GM12878 (cell line): ENCODE measurements at regions not wholly inside any gene's neighbourhood (a gene's known extent, or its start where the extent isn't known, plus 50 kb on each side); places are given as distances from the start of the nearest gene placed in this dataset.

ENCODE experiments used
- ATAC-seq: fragments of 200-7000 bp; cut with Tn5 transposase; 3 replicates; pipeline ENCODE4 v1.9.1; 2020; ENCODE audit warnings: mild to moderate bottlenecking, moderate library complexity
- BruUV-seq: library from RNA; stranded (reverse); fragments of 400-500 nt; replicated peaks from 2 replicates; lab custom pipeline; 2021; lab: Mats Ljungman, UMichigan
- CTCF ChIA-PET: fragments of 300-600 bp; sonication (Branson Sonifier 250); formaldehyde crosslinking; extraction: SDS; loops from one replicate; lab custom pipeline; 2021; ENCODE audit warnings: inconsistent platforms; lab: Yijun Ruan, JAX
- POLR2A ChIA-PET: fragments of 350-600 bp; formaldehyde crosslinking; extraction: SDS; loops from one replicate; lab custom pipeline; 2021; ENCODE audit warnings: inconsistent platforms; lab: Charles Lee
- RAD21 ChIA-PET: fragments of 300-600 bp; sonication (Branson Sonifier 250); formaldehyde crosslinking; loops from one replicate; lab custom pipeline; 2023; ENCODE audit warnings: antibody characterized with exemption; ENCODE audit not compliant: unreplicated experiment; lab: Charles Lee
- SMC1A ChIA-PET: fragments of 300-600 bp; sonication (Branson Sonifier 250); formaldehyde crosslinking; loops from one replicate; lab custom pipeline; 2023; ENCODE audit not compliant: unreplicated experiment, uncharacterized antibody; lab: Charles Lee
- DNase-seq: peaks from one replicate; pipeline ENCODE4 v3.0.0-alpha.2; 2011; ENCODE audit warnings: low read depth, low spot score
- FAIRE-seq: peaks from 3 replicates; lab custom pipeline; 2011; peaks lifted over from hg19 to GRCh38; lab: Jason Lieb, UNC
- H2AFZ ChIP-seq: 2 replicates; pipeline ENCODE4 v1.6.0; 2011; ENCODE audit warnings: low read depth, low read length, control low read depth; ENCODE audit not compliant: control insufficient read depth
- H3K27ac ChIP-seq: 2 replicates; pipeline ENCODE4 v1.5.1; 2011; ENCODE audit warnings: control low read depth; ENCODE audit not compliant: control insufficient read depth, insufficient read depth
- H3K27me3 ChIP-seq, 2 experiments: replicated peaks in 1 of 2; 2 replicates each; pipeline versions ENCODE4 v1.6.0 to v1.6.1; 2011; ENCODE audit warnings: low read length in 1 of 2; ENCODE audit not compliant: control insufficient read depth in 2 of 2, insufficient read depth in 2 of 2
- H3K36me3 ChIP-seq, 2 experiments: 2 replicates each; pipeline ENCODE4 v1.5.1; 2011; ENCODE audit warnings: low read length in 1 of 2; ENCODE audit not compliant: control insufficient read depth in 2 of 2, insufficient read depth in 2 of 2
- H3K4me1 ChIP-seq: 2 replicates; pipeline ENCODE4 v1.6.1; 2011; ENCODE audit warnings: mild to moderate bottlenecking, low read length, moderate library complexity, mixed read lengths; ENCODE audit not compliant: control insufficient read depth, insufficient read depth
- H3K4me2 ChIP-seq: 2 replicates; pipeline ENCODE4 v1.6.0; 2011; ENCODE audit warnings: control low read depth; ENCODE audit not compliant: control insufficient read depth, insufficient read depth
- H3K4me3 ChIP-seq: fragments of 200-600 bp; sonication (generic); 2 replicates; pipeline ENCODE4 v1.5.1; 2016
- H3K79me2 ChIP-seq: 2 replicates; pipeline ENCODE4 v1.6.0; 2011; ENCODE audit warnings: low read length; ENCODE audit not compliant: control insufficient read depth, insufficient read depth
- H3K9ac ChIP-seq: 2 replicates; pipeline ENCODE4 v1.8.0; 2011; ENCODE audit warnings: low read length, control low read depth, mixed read lengths; ENCODE audit not compliant: control insufficient read depth, insufficient read depth
- H3K9me3 ChIP-seq: replicated peaks from 3 replicates; pipeline ENCODE4 v1.5.1; 2011; ENCODE audit warnings: mild to moderate bottlenecking, low read length; ENCODE audit not compliant: control insufficient read depth, insufficient read depth
- H4K20me1 ChIP-seq: 2 replicates; pipeline ENCODE4 v1.6.0; 2011; ENCODE audit not compliant: control insufficient read depth, insufficient read depth
- ATF7 ChIP-seq: fragments of 450-650 bp; IDR thresholded peaks from 2 replicates; pipeline ENCODE4 v1.6.1; 2016; ENCODE audit warnings: low read depth, mild to moderate bottlenecking
- BACH1 ChIP-seq: fragments of 450-650 bp; IDR thresholded peaks from 2 replicates; pipeline ENCODE4 v1.6.1; 2017; ENCODE audit warnings: mild to moderate bottlenecking, borderline replicate concordance
- BMI1 ChIP-seq: fragments of 450-650 bp; IDR thresholded peaks from 2 replicates; pipeline ENCODE4 v1.6.1; 2016; ENCODE audit warnings: mild to moderate bottlenecking, moderate library complexity, borderline replicate concordance
- CHD1 ChIP-seq: IDR thresholded peaks from 2 replicates; pipeline ENCODE4 v1.6.1; 2012; ENCODE audit warnings: low read depth, low read length, improper control_type of control experiment
- CREM ChIP-seq: IDR thresholded peaks from 2 replicates; pipeline ENCODE4 v1.6.1; 2014; ENCODE audit warnings: antibody characterized with exemption, low read depth
- EGR1 ChIP-seq, 2 experiments: IDR thresholded peaks; 1 replicate in 1 of 2; 2 replicates in 1 of 2; pipeline ENCODE4 v1.6.1; 2011 to 2012; ENCODE audit warnings: low read depth in 2 of 2, low read length in 2 of 2, borderline replicate concordance in 1 of 2, mild to moderate bottlenecking in 1 of 2, moderate library complexity in 1 of 2
- FOXK2 ChIP-seq: fragments of 450-650 bp; IDR thresholded peaks from 2 replicates; pipeline ENCODE4 v1.6.1; 2017; ENCODE audit warnings: mild to moderate bottlenecking, moderate library complexity
- GATAD2B ChIP-seq: fragments of 450-650 bp; conservative IDR thresholded peaks from 2 replicates; pipeline ENCODE4 v1.6.1; 2017; ENCODE audit warnings: low read depth, mild to moderate bottlenecking, moderate library complexity
- IRF4 ChIP-seq: IDR thresholded peaks from 2 replicates; pipeline ENCODE4 v1.6.1; 2011; ENCODE audit warnings: low read depth, low read length
- MYB ChIP-seq: fragments of 150-350 bp; IDR thresholded peaks from 2 replicates; pipeline ENCODE4 v1.6.1; 2014; ENCODE audit warnings: mild to moderate bottlenecking, low read depth, low read length, borderline replicate concordance
- NFXL1 ChIP-seq: fragments of 450-650 bp; IDR thresholded peaks from 2 replicates; pipeline ENCODE4 v1.6.1; 2017; ENCODE audit warnings: antibody characterized with exemption, mild to moderate bottlenecking, borderline replicate concordance
- RBBP5 ChIP-seq: fragments of 200-600 bp; sonication (generic); conservative IDR thresholded peaks from 2 replicates; pipeline ENCODE4 v1.6.1; 2016
- SMC3 ChIP-seq: IDR thresholded peaks from 2 replicates; pipeline ENCODE4 v1.6.1; 2011; ENCODE audit warnings: low read length, improper control_type of control experiment, borderline replicate concordance
- SREBF2 ChIP-seq: IDR thresholded peaks from 2 replicates; pipeline ENCODE4 v1.6.1; 2012; ENCODE audit warnings: mild to moderate bottlenecking, low read length
- ZZZ3 ChIP-seq: IDR thresholded peaks from 2 replicates; pipeline ENCODE4 v1.6.1; 2011; ENCODE audit warnings: low read depth; ENCODE audit not compliant: control insufficient read depth, insufficient read length
- WGBS: methylation state at CpG from one replicate; pipeline ENCODE4 v1.1.6; 2016; ENCODE audit warnings: low lambda C conversion rate; ENCODE audit not compliant: insufficient replicate concordance, insufficient coverage; ENCODE audit errors: missing lambda C conversion rate; 5-methylcytosine and 5-hydroxymethylcytosine counted together
- in situ Hi-C: fragments of 300-500 bp; cut with MboI; formaldehyde crosslinking; loops from 9 replicates; pipeline ENCODE4 v1.14.3; 2018; ENCODE audit warnings: mixed read lengths
- intact Hi-C: fragments of 100-400 bp; cut with micrococcal nuclease; formaldehyde crosslinking; loops from one replicate; pipeline ENCODE4 v1.14.2; 2022; ENCODE audit not compliant: unreplicated experiment

GRCh38 chr3:81245501-81245900, 515.9 kb downstream of the GBE1 start:
- ChIA-PET POLR2A (no interaction called here), RAD21 (no interaction called here), SMC1A (no interaction called here), CTCF (no interaction called here)
- Histone ChIP-seq H3K4me2 (no peak overlapping the region), H3K79me2 (no peaks in the 10 kb centered on the region), H4K20me1 (no peaks in the 10 kb centered on the region), H2AFZ (no peak overlapping the region), H3K4me3 (no peak overlapping the region), H3K27me3 (no peaks in the 10 kb centered on the region), H3K4me1 (no peaks in the 10 kb centered on the region), H3K9me3 (no peaks in the 10 kb centered on the region), H3K9ac (no peak overlapping the region), H3K27ac (no peak overlapping the region), H3K36me3 (no peaks in the 10 kb centered on the region)
- no peak for FAIRE-seq
- no peak for DNase-seq
- intact Hi-C loops (no loop called here), in situ Hi-C loops (no loop called here)
- no peak for TF ChIP-seq BACH1
- no peak for TF ChIP-seq FOXK2
- no peak for TF ChIP-seq IRF4
- no peak for TF ChIP-seq NFXL1
- TF ChIP-seq ZZZ3, result no peak
- no peak for TF ChIP-seq CHD1
- TF ChIP-seq EGR1 (IDR thresholded peaks at IDR 0.05; ENCODE audit: borderline replicate concordance in 1 of 2, low read depth in 2 of 2, low read length in 2 of 2), result no peak
- no peak for TF ChIP-seq RBBP5
- no peak for TF ChIP-seq BMI1
- no peak for TF ChIP-seq SMC3
- TF ChIP-seq SREBF2, result no peak
- TF ChIP-seq ATF7, result no peak
- TF ChIP-seq GATAD2B, result no peak
- TF ChIP-seq CREM, result no peak
- no peak for TF ChIP-seq MYB
- no TSS peak for BruUV-seq
- 70% methylated on average over 3 of the region's 3 CpGs for WGBS
- ATAC-seq, result no peak
